Nucleus accumbens (tissue), 56 donors: ENCODE measurements at regions not wholly inside any gene's neighbourhood (a gene's known extent, or its start where the extent isn't known, plus 50 kb on each side); places are given as distances from the start of the nearest gene placed in this dataset.
"Not testable (repeated sequence)": the region's sequence is repeated elsewhere in the genome, so short reads cannot be mapped to it uniquely, and the experiment has no call there.

ENCODE experiments used
- DNase-seq, 56 donors: peaks; one replicate each; lab custom pipeline; 2025; lab: John Stamatoyannopoulos, UW

DNA sequence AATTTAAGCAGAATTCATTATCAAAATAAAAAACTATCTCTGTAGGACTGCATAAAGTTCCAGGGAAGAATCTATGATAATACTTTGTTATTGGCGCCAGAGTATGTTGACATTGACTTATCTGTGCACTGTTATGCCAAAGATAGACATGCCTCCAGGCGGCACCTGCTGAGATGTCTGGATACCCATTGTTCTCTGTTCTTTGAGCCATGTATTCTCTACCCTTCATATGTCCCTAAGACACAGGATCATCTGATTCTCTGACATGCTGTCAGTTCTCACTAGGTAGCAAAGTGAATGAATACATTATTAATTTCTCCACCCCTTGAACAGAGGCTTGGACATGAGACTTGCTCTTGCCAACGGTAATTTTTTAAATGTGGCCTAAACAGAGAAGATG lies 517.8 kb upstream of the SLITRK5 start:
- DNase-seq: no peak

- no peak for DNase-seq
Observed at GRCh38 chr13:87166348-87166747, 504.8 kb upstream of the SLITRK5 start.

DNA sequence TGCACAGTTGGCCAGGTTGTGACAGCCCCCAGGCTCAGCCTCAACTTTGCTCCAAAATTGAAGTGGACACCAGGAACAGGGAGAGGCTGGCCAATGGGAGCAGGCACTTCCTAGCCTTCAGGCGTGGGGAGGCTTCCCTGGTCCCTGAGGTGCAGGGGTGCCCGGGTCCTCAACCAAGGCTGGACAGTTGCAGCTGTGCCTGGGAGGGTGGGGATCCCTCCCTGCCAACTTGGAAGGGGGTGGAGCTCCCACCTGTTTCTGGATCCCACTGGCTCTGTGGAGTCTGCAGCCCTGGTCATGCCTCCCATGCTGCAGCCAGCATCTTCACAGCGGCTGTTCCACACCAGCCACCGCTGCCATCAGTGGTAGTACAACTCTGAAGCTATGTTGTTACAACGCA lies 502.8 kb upstream of the SLITRK5 start:
- DNase-seq: no peak

DNA sequence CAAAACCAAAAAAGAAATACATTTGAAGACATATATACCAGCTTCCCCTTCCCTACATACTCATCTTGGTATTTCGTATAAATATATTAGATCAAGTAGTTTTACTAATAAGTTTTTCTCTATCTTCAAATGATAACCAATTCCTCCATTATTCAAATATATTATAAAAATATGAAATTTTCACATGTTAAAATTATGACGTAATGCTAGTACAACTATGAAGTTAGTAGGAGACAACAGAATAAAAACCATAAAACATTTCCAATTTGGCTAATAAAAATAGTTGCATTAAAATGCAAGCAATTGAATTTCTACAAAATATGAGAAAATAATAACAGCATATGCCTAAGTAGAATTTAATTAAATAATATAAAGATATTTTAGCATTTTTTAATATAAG lies 501.8 kb upstream of the SLITRK5 start:
- no peak for DNase-seq

DNA sequence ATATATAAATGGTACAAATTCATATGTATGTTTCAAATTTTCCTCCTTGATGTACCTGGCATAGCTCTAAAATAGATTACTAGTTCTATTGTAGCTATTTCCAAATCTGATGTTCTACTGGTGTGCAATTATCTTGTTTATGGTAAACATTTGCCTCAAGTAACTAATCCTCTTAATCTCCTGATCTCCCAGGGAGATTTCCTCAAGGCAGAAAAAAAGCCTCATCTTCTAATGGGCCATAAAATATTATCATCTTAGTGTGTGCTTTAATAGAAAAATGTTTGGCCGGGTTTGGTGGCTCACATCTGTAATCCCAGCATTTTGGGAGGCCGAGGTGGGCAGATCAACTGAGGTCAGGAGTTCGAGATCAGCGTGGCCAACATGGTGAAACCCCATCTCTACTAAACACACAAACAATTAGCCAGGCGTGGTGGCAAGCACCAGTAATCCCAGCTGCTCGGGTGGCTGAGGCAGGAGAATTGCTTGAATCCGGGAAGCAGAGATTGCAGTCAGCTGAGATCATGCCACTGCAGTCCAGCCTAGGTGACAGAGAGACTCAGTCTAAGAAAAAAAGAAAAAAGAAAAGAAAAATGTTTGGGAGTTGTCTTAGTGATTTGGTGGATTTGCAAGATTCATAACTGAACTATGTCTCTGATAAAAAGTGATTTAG lies 498.9 kb upstream of the SLITRK5 start:
- no peak for DNase-seq

DNA sequence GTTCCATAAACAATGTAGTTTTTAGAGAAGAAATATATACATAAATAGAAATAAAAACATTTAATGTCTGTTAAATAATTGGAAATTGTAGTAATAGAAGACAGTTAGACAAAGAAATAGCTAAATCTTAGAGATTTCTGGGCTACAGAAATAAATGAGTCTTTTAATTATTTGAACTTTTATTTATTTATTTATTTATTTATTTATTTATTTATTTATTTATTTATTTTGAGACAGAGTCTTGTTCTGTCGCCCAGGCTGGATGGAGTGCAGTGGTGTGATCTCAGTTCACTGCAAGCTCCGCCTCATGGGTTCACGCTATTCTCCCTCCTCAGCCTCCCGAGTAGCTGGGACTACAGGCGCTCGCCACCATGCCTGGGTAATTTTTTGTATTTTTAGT lies 486.0 kb upstream of the SLITRK5 start:
- not testable (repeated sequence) for DNase-seq

- DNase-seq: not testable (repeated sequence)
Observed at GRCh38 chr13:87186647-87187046, 484.5 kb upstream of the SLITRK5 start.

DNA sequence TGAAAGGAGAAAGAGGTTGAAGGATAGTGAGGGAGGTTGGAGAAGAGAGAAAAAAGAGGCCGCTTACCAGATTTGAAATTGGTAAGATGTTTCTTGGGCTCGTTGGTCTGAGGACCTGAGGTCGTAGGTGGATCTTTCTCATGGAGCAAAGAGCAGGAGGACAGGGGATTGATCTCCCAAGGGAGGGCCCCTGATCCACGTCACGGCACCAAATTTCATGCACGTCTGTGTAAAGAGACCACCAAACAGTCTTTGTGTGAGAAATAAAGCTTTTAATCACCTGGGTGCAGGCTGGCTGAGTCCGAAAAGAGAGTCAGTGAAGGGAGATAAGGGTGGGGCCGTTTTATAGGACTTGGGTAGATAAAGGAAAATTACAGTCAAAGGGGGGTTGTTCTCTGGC lies 479.7 kb upstream of the SLITRK5 start:
- DNase-seq: not testable (repeated sequence)

GRCh38 chr13:87198371-87198770 lies 472.8 kb upstream of the SLITRK5 start:
- DNase-seq: no peak

DNA sequence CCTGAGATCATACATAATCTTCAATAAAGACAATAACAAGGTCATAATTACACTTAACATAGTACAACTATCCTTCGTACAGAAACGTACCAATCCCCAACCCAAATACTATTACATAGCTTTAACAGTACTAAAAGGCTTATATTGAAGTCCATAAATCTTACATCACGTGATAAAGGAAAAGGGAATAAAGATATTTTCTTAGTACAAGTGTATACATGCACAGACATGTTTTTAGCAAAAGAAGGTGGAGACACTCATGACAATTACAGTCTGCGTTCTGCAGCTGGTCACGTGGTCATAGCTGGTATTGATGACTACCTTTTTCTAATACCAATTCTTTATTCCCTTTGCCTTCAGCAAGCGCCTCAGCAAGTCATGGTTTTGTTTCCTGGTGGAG lies 464.5 kb upstream of the SLITRK5 start:
- no peak for DNase-seq

DNA sequence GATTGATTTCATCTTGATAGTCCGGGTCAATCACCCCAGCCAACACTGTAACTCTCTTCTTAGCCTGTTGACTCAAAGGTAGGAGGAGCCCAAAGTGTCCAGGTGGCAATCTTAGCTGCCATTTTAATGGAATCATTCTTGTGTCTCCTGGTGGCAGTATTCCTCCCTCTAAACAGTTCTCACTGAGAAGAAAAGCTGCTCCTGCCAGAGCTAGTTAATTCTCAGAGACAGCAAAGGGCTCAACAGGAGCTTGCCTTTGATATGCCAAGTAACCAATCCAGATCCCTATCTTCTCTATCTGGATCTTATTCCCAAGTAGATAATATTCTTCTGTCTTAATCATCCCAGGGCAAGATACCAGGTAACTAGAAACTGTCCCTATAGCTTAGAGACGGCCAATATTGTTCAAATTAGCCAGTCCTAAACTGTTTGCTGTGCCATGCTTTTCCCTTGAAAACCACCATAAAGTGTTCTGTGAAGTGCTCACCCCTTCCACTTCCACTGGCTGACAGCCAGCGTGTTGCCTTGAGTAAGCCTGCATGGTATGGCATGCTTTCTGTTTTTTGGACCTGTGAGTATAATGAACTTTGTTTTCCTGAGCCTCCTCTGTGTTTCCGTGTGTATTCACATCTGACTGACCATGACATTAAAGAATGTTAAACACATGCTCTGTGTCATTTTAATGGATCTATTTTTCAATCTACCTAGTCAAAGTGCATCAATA lies 463.7 kb upstream of the SLITRK5 start:
- no peak for DNase-seq

GRCh38 chr13:87208636-87209035 lies 462.5 kb upstream of the SLITRK5 start:
- no peak for DNase-seq

DNA sequence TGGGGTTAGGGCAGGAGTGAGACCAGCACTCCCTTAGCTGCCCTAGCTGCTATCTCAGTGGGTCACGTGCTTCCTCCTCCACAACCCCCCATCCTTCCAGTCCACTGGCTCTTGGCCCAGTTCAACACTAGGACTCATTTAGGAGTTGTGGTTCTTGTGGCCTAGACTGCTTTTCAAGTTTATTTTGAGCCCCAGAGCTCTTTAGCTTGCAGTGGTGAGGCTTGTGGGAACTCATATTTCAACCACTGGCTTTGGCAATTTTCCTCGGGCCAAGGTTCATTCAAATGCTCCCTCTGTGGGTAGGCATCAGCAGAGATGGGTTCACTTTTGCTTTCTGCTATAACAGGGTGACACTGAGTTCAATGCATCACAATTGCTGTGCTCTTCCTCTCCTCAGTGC lies 436.2 kb upstream of the SLITRK5 start:
- no peak for DNase-seq

- peak in 1 of 56 donors; percentile 19 for DNase-seq
Observed at GRCh38 chr13:87235621-87236020, 435.6 kb upstream of the SLITRK5 start.

- DNase-seq: no peak
Observed at GRCh38 chr13:87244256-87244890, 426.8 kb upstream of the SLITRK5 start.

GRCh38 chr13:87249847-87250246 lies 421.3 kb upstream of the SLITRK5 start:
- not testable (repeated sequence) for DNase-seq

- no peak for DNase-seq
Observed at GRCh38 chr13:87255394-87255793, 415.8 kb upstream of the SLITRK5 start.

- peak in 1 of 56 donors; percentile 5 for DNase-seq
Observed at GRCh38 chr13:87259479-87260083, 411.6 kb upstream of the SLITRK5 start.

DNA sequence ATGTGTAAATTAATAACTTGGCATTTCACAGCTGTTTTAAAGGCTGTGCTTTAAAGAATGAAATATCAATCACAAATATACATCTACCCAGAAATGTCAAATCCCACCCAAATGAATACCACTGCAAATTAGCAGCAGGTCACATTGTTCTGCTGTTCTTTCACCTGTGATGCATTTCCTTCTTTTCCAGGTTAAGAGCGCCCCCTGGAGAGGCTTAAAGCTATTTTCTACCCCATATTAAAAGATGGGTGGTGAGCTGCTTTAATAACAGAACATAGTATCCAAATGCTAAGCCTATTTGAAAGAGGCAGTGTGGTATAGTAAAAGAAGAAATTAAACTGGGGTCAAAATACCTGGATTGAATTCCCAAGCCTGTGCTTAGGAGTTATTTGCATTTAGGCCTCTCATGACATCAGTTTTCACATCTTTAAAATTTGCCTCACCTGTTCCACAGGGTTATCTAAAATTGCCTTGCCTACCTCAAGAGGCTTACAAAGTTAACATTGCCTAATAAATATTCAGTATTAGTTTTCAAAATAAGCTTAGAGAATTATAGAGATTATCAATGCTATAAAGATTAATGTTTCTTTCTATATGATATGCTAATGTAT lies 396.9 kb upstream of the SLITRK5 start:
- DNase-seq: peak in 7 of 56 donors; percentile 1 to 44 (median 6)

GRCh38 chr13:87280139-87280538 lies 391.0 kb upstream of the SLITRK5 start:
- no peak for DNase-seq

- DNase-seq: no peak
Observed at GRCh38 chr13:87287721-87288120, 383.4 kb upstream of the SLITRK5 start.
